ENCODE measurements at regions not wholly inside any gene's neighbourhood (a gene's known extent, or its start where the extent isn't known, plus 50 kb on each side); places are given as distances from the start of the nearest gene placed in this dataset.

- 49 to 58% (median 50%) methylated on average over 16 of the region's 16 CpGs for WGBS, 3 donors
- H3K4me1 ChIP-seq, result no peaks in the 10 kb centered on the region
- no peaks in the 10 kb centered on the region for H3K36me3 ChIP-seq (ENCODE audit: insufficient read depth in 1 of 2, low read depth in 1 of 2)
- no peak for TF ChIP-seq CTCF (IDR thresholded peaks at IDR 0.05)
- intact Hi-C loops (cut with DNase I), result no loop called here
- no peaks in the 10 kb centered on the region for H3K9me3 ChIP-seq
- peaks cover 0 to 16% (median 7%) of the 10 kb centered on the region in 3 donors for H3K27me3 ChIP-seq (ENCODE audit: insufficient read depth in 3 of 3, low read length in 2 of 3)
- no peak overlapping the region for H3K27ac ChIP-seq
- ATAC-seq, result no peak
- no peak overlapping the region for H3K4me3 ChIP-seq
- DNase-seq, result no peak
Measured at GRCh38 chr6:168192195-168192900, 113.3 kb upstream of the FRMD1 start.

DNA sequence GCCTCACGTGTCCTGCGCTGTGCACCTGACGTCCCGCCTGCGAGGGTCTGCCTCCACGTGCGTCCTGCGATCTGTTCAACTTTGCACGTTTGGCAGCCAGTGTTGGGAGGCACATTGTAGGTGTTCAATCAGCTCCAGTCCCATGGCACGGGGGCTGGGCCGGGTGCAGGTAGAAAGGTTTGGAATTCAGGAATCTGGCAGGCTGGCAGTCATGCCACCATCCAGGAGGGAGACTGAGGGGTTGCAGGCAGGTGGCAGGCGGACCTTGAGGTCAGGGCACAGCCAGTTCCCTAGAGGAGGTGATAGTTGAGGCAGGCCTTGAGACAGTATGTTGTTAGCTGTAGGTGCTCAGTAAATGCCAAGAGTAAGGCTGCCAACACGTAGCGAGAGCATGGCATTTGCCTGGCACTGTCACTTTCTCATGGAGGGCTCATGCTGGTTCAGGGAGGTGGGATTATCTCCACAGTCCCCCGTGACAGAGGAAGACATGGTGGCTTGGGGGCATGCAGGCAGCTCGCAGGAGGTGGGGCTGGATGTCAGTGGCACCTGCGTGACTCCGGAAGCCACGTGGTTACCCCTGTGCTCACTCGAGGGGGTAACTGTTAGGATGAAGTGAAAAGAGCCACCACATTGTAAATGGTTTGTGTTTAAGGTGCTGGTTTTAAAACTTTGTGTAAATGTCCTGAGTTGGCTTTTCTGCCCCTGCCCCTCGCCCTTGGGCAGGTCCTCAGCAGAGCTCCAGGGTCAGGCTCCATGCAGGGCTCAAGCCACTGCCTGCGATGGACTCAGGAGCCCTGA is 111.8 kb upstream of the FRMD1 start:
- ATAC-seq (no peak), DNase-seq (no peak)
- Histone ChIP-seq H3K27me3 (ENCODE audit: insufficient read depth in 3 of 3, low read length in 2 of 3) (peaks cover 0 to 16% (median 9%) of the 10 kb centered on the region in 3 donors), H3K36me3 (ENCODE audit: insufficient read depth in 1 of 2, low read depth in 1 of 2) (no peaks in the 10 kb centered on the region), H3K9me3 (no peaks in the 10 kb centered on the region), H3K4me1 (no peaks in the 10 kb centered on the region), H3K27ac (no peak overlapping the region), H3K4me3 (no peak overlapping the region)
- intact Hi-C loops (cut with DNase I), result no loop called here
- WGBS, 3 donors, result 89 to 95% (median 90%) methylated on average over 22 of the region's 22 CpGs
- TF ChIP-seq CTCF (IDR thresholded peaks at IDR 0.05), result no peak

- WGBS, 3 donors, result 91 to 93% (median 92%) methylated on average over 21 of the region's 21 CpGs
Measured at GRCh38 chr6:168190014-168190405, 111.0 kb upstream of the FRMD1 start.

DNA sequence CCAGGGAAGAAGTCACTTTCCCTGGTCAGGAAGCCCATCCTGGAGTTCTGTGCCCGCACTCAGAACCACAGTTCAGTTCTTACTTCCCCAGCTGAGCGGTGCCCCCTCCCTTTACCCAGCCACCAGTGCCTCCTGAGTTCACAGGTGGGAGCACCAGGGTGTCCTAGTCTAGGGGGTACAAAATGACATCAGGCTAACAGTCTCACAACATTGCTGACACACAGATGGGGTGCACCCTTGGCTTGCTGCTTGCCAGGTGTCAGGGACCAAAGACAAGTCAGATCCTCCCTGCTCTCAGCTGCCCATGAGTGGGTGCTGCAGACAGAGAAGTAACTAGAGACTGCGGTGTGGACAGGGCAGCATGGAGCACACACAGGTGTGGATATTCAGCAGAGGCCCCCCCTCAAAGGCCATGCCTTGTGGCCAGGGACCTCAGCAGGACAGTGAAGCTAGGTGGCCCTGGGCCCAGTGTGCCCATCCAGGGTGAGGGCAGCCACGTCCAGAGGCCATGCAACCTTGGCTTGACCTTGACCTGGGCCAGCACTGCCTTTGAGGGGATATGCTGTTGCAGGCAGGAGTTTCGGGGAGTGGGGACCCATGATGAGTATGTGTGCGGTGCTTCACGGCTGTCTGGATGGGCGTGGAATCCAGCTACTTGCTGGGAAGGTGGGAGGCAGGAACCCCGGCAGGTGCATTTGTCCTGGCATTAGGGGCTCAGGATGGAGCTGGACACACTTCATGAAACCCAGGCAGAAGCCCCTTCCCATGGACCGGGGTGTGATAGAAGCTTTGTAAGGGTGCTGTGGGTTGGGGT is 110.4 kb upstream of the FRMD1 start:
- Histone ChIP-seq H3K27ac (no peak overlapping the region), H3K4me1 (no peaks in the 10 kb centered on the region), H3K4me3 (no peak overlapping the region), H3K36me3 (ENCODE audit: insufficient read depth in 1 of 2, low read depth in 1 of 2) (no peaks in the 10 kb centered on the region), H3K9me3 (no peaks in the 10 kb centered on the region), H3K27me3 (ENCODE audit: insufficient read depth in 3 of 3, low read length in 2 of 3) (peaks cover 0 to 11% (median 6%) of the 10 kb centered on the region in 3 donors)
- 91 to 93% (median 93%) methylated on average over 10 of the region's 10 CpGs for WGBS, 3 donors
- DNase-seq (no peak), ATAC-seq (no peak)
- intact Hi-C loops (cut with DNase I), result no loop called here
- no peak for TF ChIP-seq CTCF (IDR thresholded peaks at IDR 0.05)

More at GRCh38 chr6:168190014-168190405, 111.0 kb upstream of the FRMD1 start:
- H3K9me3 ChIP-seq, result no peaks in the 10 kb centered on the region
- intact Hi-C loops (cut with DNase I), result no loop called here
- ATAC-seq (no peak), DNase-seq (no peak)
- no peak overlapping the region for H3K4me3 ChIP-seq
- no peak overlapping the region for H3K27ac ChIP-seq
- H3K36me3 ChIP-seq (ENCODE audit: insufficient read depth in 1 of 2, low read depth in 1 of 2), result no peaks in the 10 kb centered on the region
- H3K27me3 ChIP-seq (ENCODE audit: insufficient read depth in 3 of 3, low read length in 2 of 3), result peaks cover 0 to 11% (median 6%) of the 10 kb centered on the region in 3 donors
- no peak for TF ChIP-seq CTCF (IDR thresholded peaks at IDR 0.05)
- no peaks in the 10 kb centered on the region for H3K4me1 ChIP-seq
